CD4-positive, CD25-positive, alpha-beta regulatory T cell (primary cell): ENCODE measurements at regions not wholly inside any gene's neighbourhood (a gene's known extent, or its start where the extent isn't known, plus 50 kb on each side); places are given as distances from the start of the nearest gene placed in this dataset.
A peak's percentile ranks its signal among the peaks of the same experiment; 100 is the strongest.
"Not testable (repeated sequence)": the region's sequence is repeated elsewhere in the genome, so short reads cannot be mapped to it uniquely, and the experiment has no call there.

Experiments
- ATAC-seq, 2 donors: fragments of 150-1000 bp; cut with Tn5 transposase; one replicate each; pipeline ENCODE4 v1.10.0; 2021; ENCODE audit warnings: low read depth in 2 of 2, moderate number of reproducible peaks in 2 of 2, moderate library complexity in 1 of 2
- DNase-seq, 3 donors: peaks; one replicate each; pipeline versions ENCODE4 v3.0.0 to v3.0.0-alpha.2; 2012 to 2022; ENCODE audit warnings: mixed read lengths in 1 of 3
- H3K27ac ChIP-seq: one replicate; pipeline ENCODE4 v1.7.0; 2013; ENCODE audit warnings: mild to moderate bottlenecking, low read length; ENCODE audit not compliant: insufficient read depth, poor library complexity, severe bottlenecking
- H3K27me3 ChIP-seq: one replicate; pipeline ENCODE4 v1.7.0; 2013; ENCODE audit warnings: low read length; ENCODE audit not compliant: control insufficient read depth, insufficient read depth
- H3K36me3 ChIP-seq: one replicate; pipeline ENCODE4 v1.7.0; 2013; ENCODE audit warnings: mild to moderate bottlenecking, low read length, moderate library complexity; ENCODE audit not compliant: control insufficient read depth, insufficient read depth
- H3K4me1 ChIP-seq: 2 replicates; pipeline ENCODE4 v1.7.0; 2013; ENCODE audit warnings: mild to moderate bottlenecking, low read length; ENCODE audit not compliant: insufficient read depth, control insufficient read depth, poor library complexity, severe bottlenecking
- H3K4me3 ChIP-seq: one replicate; pipeline ENCODE4 v1.7.0; 2013; ENCODE audit warnings: low read depth, mild to moderate bottlenecking, low read length, moderate library complexity
- H3K9me3 ChIP-seq, 2 experiments: 1 replicate in 1 of 2; 2 replicates in 1 of 2; pipeline ENCODE4 v1.7.0; 2013; ENCODE audit warnings: low read length in 2 of 2, mild to moderate bottlenecking in 1 of 2, moderate library complexity in 1 of 2; ENCODE audit not compliant: control insufficient read depth in 2 of 2
- H3K27ac Mint-ChIP-seq, 3 donors: one replicate each; pipeline ENCODE4 v1.8.0; 2020 to 2022; ENCODE audit warnings: mild to moderate bottlenecking in 3 of 3, mixed read lengths in 3 of 3, moderate library complexity in 2 of 3
- H3K27me3 Mint-ChIP-seq: one replicate; pipeline ENCODE4 v1.8.0; 2022; ENCODE audit warnings: mild to moderate bottlenecking, mixed read lengths
- H3K36me3 Mint-ChIP-seq: one replicate; pipeline ENCODE4 v1.8.0; 2020; ENCODE audit warnings: mixed read lengths
- H3K4me1 Mint-ChIP-seq, 4 donors: one replicate each; pipeline ENCODE4 v1.8.0; 2020 to 2022; ENCODE audit warnings: mixed read lengths in 4 of 4, mild to moderate bottlenecking in 1 of 4
- H3K4me3 Mint-ChIP-seq, 4 donors: one replicate each; pipeline ENCODE4 v1.8.0; 2020 to 2022; ENCODE audit warnings: mild to moderate bottlenecking in 4 of 4, mixed read lengths in 4 of 4, moderate library complexity in 3 of 4
- H3K9me3 Mint-ChIP-seq, 7 donors: one replicate each; pipeline ENCODE4 v1.8.0; 2020 to 2022; ENCODE audit warnings: mixed read lengths in 7 of 7, mild to moderate bottlenecking in 3 of 7, moderate library complexity in 2 of 7

GRCh38 chr9:16060436-16061129, 507.7 kb downstream of the CCDC171 start:
- no peak overlapping the region for H3K27ac ChIP-seq
- no peaks in the 10 kb centered on the region for H3K4me1 ChIP-seq
- no peak for ATAC-seq
- H3K4me1 Mint-ChIP-seq, result peaks cover 0 to 15% (median 2%) of the 10 kb centered on the region in 4 donors
- H3K36me3 ChIP-seq, result no peaks in the 10 kb centered on the region
- H3K9me3 ChIP-seq, result no peaks in the 10 kb centered on the region
- no peaks in the 10 kb centered on the region for H3K36me3 Mint-ChIP-seq
- H3K27ac Mint-ChIP-seq, result no peak overlapping the region
- no peak for DNase-seq
- H3K4me3 ChIP-seq, result no peak overlapping the region
- no peak overlapping the region for H3K4me3 Mint-ChIP-seq
- no peaks in the 10 kb centered on the region for H3K27me3 ChIP-seq
- peaks cover 0 to 2% (median 0%) of the 10 kb centered on the region in 7 donors for H3K9me3 Mint-ChIP-seq
- H3K27me3 Mint-ChIP-seq, result no peaks in the 10 kb centered on the region

GRCh38 chr9:16062542-16063240, 509.8 kb downstream of the CCDC171 start:
- no peaks in the 10 kb centered on the region for H3K27me3 Mint-ChIP-seq
- Histone ChIP-seq H3K9me3 (no peaks in the 10 kb centered on the region), H3K36me3 (no peaks in the 10 kb centered on the region), H3K27ac (no peak overlapping the region), H3K4me3 (no peak overlapping the region), H3K27me3 (no peaks in the 10 kb centered on the region), H3K4me1 (no peaks in the 10 kb centered on the region)
- H3K4me3 Mint-ChIP-seq, result no peak overlapping the region
- H3K9me3 Mint-ChIP-seq, result peaks cover 0 to 2% (median 1%) of the 10 kb centered on the region in 7 donors
- H3K36me3 Mint-ChIP-seq, result no peaks in the 10 kb centered on the region
- H3K27ac Mint-ChIP-seq, result peak overlapping the region in 1 of 3 donors; percentile 45
- peaks cover 0 to 8% (median 2%) of the 10 kb centered on the region in 4 donors for H3K4me1 Mint-ChIP-seq
- DNase-seq (no peak), ATAC-seq (no peak)

GRCh38 chr9:16063241-16063591, 510.4 kb downstream of the CCDC171 start:
- Histone ChIP-seq H3K27me3 (no peaks in the 10 kb centered on the region), H3K4me3 (no peak overlapping the region), H3K36me3 (no peaks in the 10 kb centered on the region), H3K27ac (no peak overlapping the region), H3K9me3 (no peaks in the 10 kb centered on the region), H3K4me1 (no peaks in the 10 kb centered on the region)
- Mint-ChIP-seq H3K4me3 (no peak overlapping the region), H3K9me3 (peaks cover 0 to 3% (median 1%) of the 10 kb centered on the region in 7 donors), H3K27me3 (no peaks in the 10 kb centered on the region), H3K36me3 (no peaks in the 10 kb centered on the region), H3K4me1 (peaks cover 0 to 5% (median under 1%) of the 10 kb centered on the region in 4 donors), H3K27ac (no peak overlapping the region)
- ATAC-seq (no peak), DNase-seq (no peak)

GRCh38 chr9:16064771-16065170, 511.9 kb downstream of the CCDC171 start:
- Histone ChIP-seq H3K27me3 (no peaks in the 10 kb centered on the region), H3K9me3 (no peaks in the 10 kb centered on the region), H3K4me3 (no peak overlapping the region), H3K27ac (no peak overlapping the region), H3K4me1 (no peaks in the 10 kb centered on the region), H3K36me3 (no peaks in the 10 kb centered on the region)
- Mint-ChIP-seq H3K27ac (peak overlapping the region in 1 of 3 donors; percentile 69), H3K4me1 (peaks cover 0 to 3% (median 0%) of the 10 kb centered on the region in 4 donors), H3K27me3 (no peaks in the 10 kb centered on the region), H3K9me3 (peaks cover 0 to 4% (median 3%) of the 10 kb centered on the region in 7 donors), H3K36me3 (no peaks in the 10 kb centered on the region), H3K4me3 (no peak overlapping the region)
- ATAC-seq, result no peak
- DNase-seq, result no peak

GRCh38 chr9:16066201-16066600, 513.4 kb downstream of the CCDC171 start:
- not testable (repeated sequence) for H3K4me1 ChIP-seq, H3K9me3 ChIP-seq, H3K4me3 ChIP-seq, ATAC-seq, H3K36me3 Mint-ChIP-seq, H3K27ac Mint-ChIP-seq, H3K27me3 Mint-ChIP-seq, H3K4me1 Mint-ChIP-seq, DNase-seq, H3K36me3 ChIP-seq, H3K27me3 ChIP-seq, H3K4me3 Mint-ChIP-seq, H3K27ac ChIP-seq, H3K9me3 Mint-ChIP-seq

- Mint-ChIP-seq H3K27ac (no peak overlapping the region), H3K4me3 (no peak overlapping the region), H3K36me3 (no peaks in the 10 kb centered on the region), H3K27me3 (no peaks in the 10 kb centered on the region), H3K4me1 (no peaks in the 10 kb centered on the region), H3K9me3 (peaks cover 0 to 8% (median 3%) of the 10 kb centered on the region in 7 donors)
- Histone ChIP-seq H3K4me3 (no peak overlapping the region), H3K36me3 (no peaks in the 10 kb centered on the region), H3K9me3 (no peaks in the 10 kb centered on the region), H3K27ac (no peak overlapping the region), H3K27me3 (no peaks in the 10 kb centered on the region), H3K4me1 (no peaks in the 10 kb centered on the region)
- DNase-seq, result no peak
- ATAC-seq, result no peak
Measured at GRCh38 chr9:16068476-16068875, 515.6 kb downstream of the CCDC171 start.

- H3K27me3 ChIP-seq, result no peaks in the 10 kb centered on the region
- no peaks in the 10 kb centered on the region for H3K36me3 ChIP-seq
- no peaks in the 10 kb centered on the region for H3K9me3 ChIP-seq
- no peaks in the 10 kb centered on the region for H3K36me3 Mint-ChIP-seq
- DNase-seq, result no peak
- H3K4me1 ChIP-seq, result no peaks in the 10 kb centered on the region
- H3K9me3 Mint-ChIP-seq, result peaks cover under 1 to 8% (median 3%) of the 10 kb centered on the region in 7 donors
- H3K27ac ChIP-seq, result no peak overlapping the region
- no peak overlapping the region for H3K27ac Mint-ChIP-seq
- no peak overlapping the region for H3K4me3 ChIP-seq
- H3K4me1 Mint-ChIP-seq, result no peaks in the 10 kb centered on the region
- no peaks in the 10 kb centered on the region for H3K27me3 Mint-ChIP-seq
- no peak overlapping the region for H3K4me3 Mint-ChIP-seq
- ATAC-seq, result no peak
Measured at GRCh38 chr9:16069249-16069648, 516.4 kb downstream of the CCDC171 start.
